HG03460 (cell line): ENCODE measurements at regions not wholly inside any gene's neighbourhood (a gene's known extent, or its start where the extent isn't known, plus 50 kb on each side); places are given as distances from the start of the nearest gene placed in this dataset.

Experiments used
- ATAC-seq: cut with Tn5 transposase; IDR thresholded peaks from one replicate; pipeline ENCODE4 v1.9.1; 2021; ENCODE audit not compliant: unreplicated experiment

GRCh38 chr3:190790185-190790584 is 72.3 kb downstream of the GMNC start:
- no peak for ATAC-seq

- ATAC-seq = no peak
These were observed 75.6 kb downstream of the GMNC start for GRCh38 chr3:190786898-190787297.

DNA sequence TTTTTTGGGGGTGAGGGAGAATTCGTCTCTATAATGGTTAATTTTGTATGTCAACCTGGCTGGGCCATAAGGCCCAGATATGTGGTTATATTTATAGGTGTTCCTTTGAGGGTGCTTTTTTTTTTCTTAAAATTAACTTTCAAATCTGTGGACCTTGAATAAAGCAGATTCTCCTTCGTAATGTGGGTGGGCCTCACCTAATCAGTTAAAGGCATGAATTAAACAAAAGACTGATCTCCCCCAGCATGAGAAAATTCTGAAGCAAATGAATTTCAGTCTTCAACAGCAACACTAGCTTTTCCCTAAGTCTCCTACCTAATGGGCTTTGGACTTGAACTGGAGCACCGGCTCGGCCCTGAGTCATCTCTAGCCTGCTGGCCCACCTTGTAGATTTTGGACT is 77.4 kb downstream of the GMNC start:
- no peak for ATAC-seq

- no peak for ATAC-seq
These were observed 82.0 kb downstream of the GMNC start for GRCh38 chr3:190780524-190780923.

DNA sequence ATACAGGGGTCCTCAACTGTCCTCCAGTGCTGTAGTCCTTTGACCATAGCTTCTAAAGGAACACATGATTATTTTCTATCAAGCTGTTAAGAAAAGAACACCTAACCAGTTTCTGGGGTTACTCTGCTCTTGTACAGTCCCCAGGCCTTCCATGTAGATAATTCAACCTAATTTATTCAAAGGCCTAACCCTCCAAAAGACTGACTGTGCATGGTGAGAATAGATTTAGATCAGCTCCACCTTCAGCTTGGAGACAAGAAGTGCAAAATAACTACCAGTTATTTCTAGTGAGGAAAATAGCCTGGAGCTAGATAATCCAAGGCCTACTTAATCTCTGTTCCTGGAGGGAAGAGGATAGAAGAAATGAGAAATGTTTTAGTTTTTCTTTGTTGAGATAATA is 87.9 kb downstream of the GMNC start:
- no peak for ATAC-seq

- no peak for ATAC-seq
These were observed 88.5 kb downstream of the GMNC start for GRCh38 chr3:190773948-190774347.

DNA sequence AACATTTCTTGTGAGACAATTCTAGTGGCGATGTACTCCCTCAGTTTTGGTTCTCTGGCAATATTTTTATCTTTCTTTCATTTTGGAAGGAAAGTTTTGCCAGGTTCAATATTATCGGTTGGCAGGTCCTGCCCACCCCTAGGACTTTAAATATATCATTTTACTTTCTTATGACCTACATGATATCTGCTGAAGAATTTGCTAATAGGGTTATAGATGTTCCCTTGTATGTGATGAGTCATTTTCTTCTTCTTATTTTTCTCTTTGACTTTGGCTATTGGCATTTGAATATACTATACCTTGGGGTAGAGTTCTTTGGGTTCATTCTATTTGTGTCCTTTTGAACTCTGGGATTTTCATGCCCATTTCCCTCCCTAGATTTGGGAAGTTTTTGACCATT is 89.7 kb downstream of the GMNC start:
- ATAC-seq = no peak

GRCh38 chr3:190768891-190769290 is 93.6 kb downstream of the GMNC start:
- ATAC-seq = no peak

- no peak for ATAC-seq
These were observed 94.6 kb downstream of the GMNC start for GRCh38 chr3:190767851-190768250.

DNA sequence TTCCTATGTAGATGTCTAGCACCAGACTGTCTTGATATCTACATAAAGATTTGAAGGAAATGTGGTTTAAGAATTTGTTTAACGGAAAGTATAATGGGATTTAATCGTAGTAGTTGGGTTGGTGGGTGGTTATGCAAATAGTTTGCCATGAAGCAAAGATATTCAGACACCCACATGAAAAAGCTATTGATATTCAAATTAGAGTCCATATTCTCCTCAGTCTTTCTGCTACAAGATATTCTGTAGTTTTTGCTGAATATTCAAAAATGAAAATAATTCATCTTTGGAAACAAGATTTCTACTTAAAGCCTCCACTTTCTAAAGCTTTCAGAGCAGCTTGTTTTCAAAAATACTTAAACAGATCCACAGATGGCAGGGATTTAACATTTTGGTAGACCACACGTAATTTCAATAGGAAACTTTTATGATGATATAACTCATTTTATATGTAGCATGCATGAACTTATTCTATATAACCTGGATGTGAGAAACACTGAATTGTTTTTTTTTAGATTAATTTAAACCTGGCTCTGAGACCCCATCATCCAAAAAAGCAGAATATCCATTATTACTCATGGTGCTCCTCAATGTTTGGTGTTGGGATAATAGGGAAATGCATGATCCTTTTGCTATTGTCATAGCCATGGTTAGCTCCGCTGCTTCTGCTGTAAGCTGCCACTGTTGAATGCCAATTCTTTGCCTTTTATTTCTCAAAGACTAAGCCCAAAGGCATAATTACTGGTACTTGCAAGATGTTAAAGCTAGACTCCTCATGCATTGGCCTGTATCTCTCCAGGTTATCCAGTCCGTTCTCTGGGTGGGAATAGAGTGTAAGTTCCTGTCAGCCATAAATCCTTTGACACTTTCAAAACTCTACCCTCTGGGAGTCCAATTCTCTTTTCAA is 98.0 kb downstream of the GMNC start:
- no peak for ATAC-seq

GRCh38 chr3:190762801-190763200 is 99.7 kb downstream of the GMNC start:
- no peak for ATAC-seq

DNA sequence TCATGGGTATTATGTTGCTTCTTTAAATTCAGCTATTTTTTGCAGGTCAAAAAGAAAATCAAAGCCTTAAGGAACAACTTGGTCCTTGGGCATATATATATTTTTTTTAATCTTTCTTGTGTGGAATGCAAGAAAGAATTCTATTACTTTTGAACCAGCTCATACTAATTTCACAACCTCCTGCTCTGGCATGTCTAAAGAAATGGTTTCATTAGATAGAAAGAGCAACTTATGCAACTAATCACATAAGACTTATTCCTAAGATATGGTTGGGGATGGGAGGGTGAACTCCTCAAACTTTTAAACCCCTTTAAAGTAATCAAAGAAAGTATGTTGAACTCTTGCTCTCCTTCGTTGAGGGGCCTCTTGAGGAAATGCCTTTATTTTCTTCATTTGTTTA is 114.9 kb downstream of the GMNC start:
- ATAC-seq = no peak

- ATAC-seq = no peak
These were observed 115.5 kb downstream of the GMNC start for GRCh38 chr3:190746986-190747385.

DNA sequence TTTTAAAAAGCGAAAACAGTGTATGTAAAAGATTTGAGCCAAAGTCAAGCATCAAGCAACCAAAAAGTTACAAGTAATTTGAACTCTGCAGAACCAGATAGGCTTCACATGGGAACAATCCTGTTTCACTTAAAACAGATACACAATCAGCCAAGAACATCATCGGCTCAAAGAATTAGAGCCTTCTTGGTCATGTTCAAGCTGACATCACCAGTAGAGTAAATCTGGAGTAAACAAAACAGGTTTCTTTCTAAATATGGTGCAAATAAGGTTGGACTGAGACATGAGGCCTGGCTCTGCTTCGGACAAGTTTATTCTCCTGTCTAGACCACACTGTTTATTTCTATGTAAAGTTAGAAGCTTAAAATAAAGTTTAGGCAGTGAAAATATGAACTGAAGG is 116.0 kb downstream of the GMNC start:
- no peak for ATAC-seq

- ATAC-seq = no peak
These were observed 120.7 kb downstream of the GMNC start for GRCh38 chr3:190741788-190742187.

GRCh38 chr3:190739641-190740185 is 122.8 kb downstream of the GMNC start:
- ATAC-seq = no peak

- ATAC-seq = no peak
These were observed 123.8 kb downstream of the GMNC start for GRCh38 chr3:190738636-190739155.

DNA sequence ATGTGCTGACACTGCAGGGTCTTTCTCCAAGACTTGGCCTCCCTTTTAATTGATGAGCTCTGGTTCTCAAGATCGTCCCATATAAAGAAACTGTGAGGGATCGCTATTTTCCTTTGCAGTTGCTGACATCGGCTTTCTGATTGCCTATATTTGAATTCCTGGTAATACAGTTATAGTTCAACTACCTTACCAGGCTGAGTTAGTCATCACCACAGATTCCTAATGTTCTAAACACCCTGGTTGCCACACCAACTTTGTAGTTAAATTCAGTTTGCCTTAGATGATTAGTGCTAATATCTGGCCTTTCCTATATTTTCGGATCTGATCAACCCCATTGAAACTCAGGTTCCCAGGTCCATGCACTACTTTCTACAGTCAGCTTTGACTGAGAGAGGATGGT is 125.0 kb downstream of the GMNC start:
- ATAC-seq = no peak

- ATAC-seq = no peak
These were observed 128.0 kb downstream of the GMNC start for GRCh38 chr3:190734490-190734889.

GRCh38 chr3:190733591-190734146 is 128.8 kb downstream of the GMNC start:
- no peak for ATAC-seq

GRCh38 chr3:190731596-190731995 is 130.9 kb downstream of the GMNC start:
- no peak for ATAC-seq

DNA sequence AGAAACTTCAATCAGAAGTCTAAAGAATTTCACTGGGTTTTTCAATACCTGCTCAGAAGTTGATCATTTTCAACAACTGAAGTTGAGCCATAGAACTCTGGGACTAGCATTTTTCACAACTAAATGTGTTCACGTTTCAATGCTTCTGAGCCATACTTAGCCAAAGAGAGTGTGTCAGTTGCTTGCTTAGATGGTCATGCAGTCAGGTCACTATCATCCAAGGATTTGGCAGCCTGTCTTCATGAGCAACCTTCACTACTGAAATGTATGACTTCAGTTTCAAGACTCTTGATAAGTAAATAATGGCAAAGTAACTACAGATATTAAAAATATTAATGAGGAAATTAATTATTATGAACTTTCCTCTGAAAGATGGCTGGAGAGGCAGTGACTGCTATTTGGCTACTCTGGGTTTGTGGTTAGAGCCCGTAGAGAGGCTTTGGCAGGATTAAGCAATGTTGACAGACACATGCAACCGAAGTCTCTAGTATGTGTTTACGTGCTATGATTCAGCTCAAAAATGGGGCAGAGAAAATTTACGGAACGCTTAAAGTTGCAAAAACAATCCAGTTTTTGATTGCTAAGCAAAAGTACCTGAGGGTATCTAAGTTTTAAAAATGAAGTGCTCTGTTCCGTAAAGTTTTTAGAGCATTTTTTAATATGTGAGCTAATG is 133.8 kb downstream of the GMNC start:
- ATAC-seq = no peak
